GM03348 (cell line): ENCODE measurements at regions not wholly inside any gene's neighbourhood (a gene's known extent, or its start where the extent isn't known, plus 50 kb on each side); places are given as distances from the start of the nearest gene placed in this dataset.
"Not testable (repeated sequence)": the region's sequence is repeated elsewhere in the genome, so short reads cannot be mapped to it uniquely, and the experiment has no call there.

Source experiments
- DNase-seq: peaks from one replicate; pipeline ENCODE4 v3.0.0; 2012; ENCODE audit warnings: low spot score

- DNase-seq, result no peak
These were observed 105.6 kb upstream of the ZBTB20 start for GRCh38 chr3:115252679-115253078.

GRCh38 chr3:115254492-115255196, 107.6 kb upstream of the ZBTB20 start:
- DNase-seq, result no peak

- no peak for DNase-seq
These were observed 108.1 kb upstream of the ZBTB20 start for GRCh38 chr3:115255197-115255585.

- no peak for DNase-seq
These were observed 123.8 kb upstream of the ZBTB20 start for GRCh38 chr3:115270849-115271248.

- no peak for DNase-seq
These were observed 125.1 kb upstream of the ZBTB20 start for GRCh38 chr3:115272036-115272824.

GRCh38 chr3:115275896-115276295, 128.8 kb upstream of the ZBTB20 start:
- DNase-seq, result peak; percentile 20

- peak; percentile 62 for DNase-seq
These were observed 132.9 kb upstream of the ZBTB20 start for GRCh38 chr3:115279939-115280338.

- no peak for DNase-seq
These were observed 133.4 kb upstream of the ZBTB20 start for GRCh38 chr3:115280506-115280905.

- peak; percentile 23 for DNase-seq
These were observed 134.9 kb upstream of the ZBTB20 start for GRCh38 chr3:115281697-115282675.

GRCh38 chr3:115284980-115285379, 137.9 kb upstream of the ZBTB20 start:
- DNase-seq, result no peak

GRCh38 chr3:115286529-115287197, 139.6 kb upstream of the ZBTB20 start:
- DNase-seq, result no peak

- no peak for DNase-seq
These were observed 140.1 kb upstream of the ZBTB20 start for GRCh38 chr3:115287198-115287597.

- DNase-seq, result no peak
These were observed 145.0 kb upstream of the ZBTB20 start for GRCh38 chr3:115292131-115292530.

- no peak for DNase-seq
These were observed 145.6 kb upstream of the ZBTB20 start for GRCh38 chr3:115292677-115293165.

GRCh38 chr3:115293321-115293720, 146.2 kb upstream of the ZBTB20 start:
- peak; percentile 16 for DNase-seq

- no peak for DNase-seq
These were observed 154.3 kb upstream of the ZBTB20 start for GRCh38 chr3:115301364-115301860.

GRCh38 chr3:115317953-115318352, 170.9 kb upstream of the ZBTB20 start:
- not testable (repeated sequence) for DNase-seq

- DNase-seq, result peak; percentile 68
These were observed 174.3 kb upstream of the ZBTB20 start for GRCh38 chr3:115321400-115321805.

GRCh38 chr3:115322901-115323300, 175.8 kb upstream of the ZBTB20 start:
- DNase-seq, result no peak

GRCh38 chr3:115323380-115323779, 176.3 kb upstream of the ZBTB20 start:
- DNase-seq, result no peak

- no peak for DNase-seq
These were observed 177.0 kb upstream of the ZBTB20 start for GRCh38 chr3:115324056-115324455.
